Duodenal mucosa (tissue), 2 donors: ENCODE measurements at regions not wholly inside any gene's neighbourhood (a gene's known extent, or its start where the extent isn't known, plus 50 kb on each side); places are given as distances from the start of the nearest gene placed in this dataset.

ENCODE experiments used
- H3K27ac ChIP-seq: one replicate; pipeline ENCODE4 v1.7.0; 2013; ENCODE audit warnings: low read depth, low read length
- H3K27me3 ChIP-seq, 2 donors: one replicate each; pipeline ENCODE4 v1.7.0; 2013; ENCODE audit warnings: low read length in 2 of 2, control low read depth in 1 of 2; ENCODE audit not compliant: insufficient read depth in 2 of 2, control insufficient read depth in 1 of 2
- H3K36me3 ChIP-seq, 2 donors: one replicate each; pipeline ENCODE4 v1.7.0; 2013; ENCODE audit warnings: low read length in 2 of 2, control low read depth in 1 of 2; ENCODE audit not compliant: insufficient read depth in 2 of 2, control insufficient read depth in 1 of 2
- H3K4me1 ChIP-seq, 2 donors: one replicate each; pipeline ENCODE4 v1.7.0; 2013; ENCODE audit warnings: low read length in 2 of 2, control low read depth in 1 of 2; ENCODE audit not compliant: insufficient read depth in 2 of 2, control insufficient read depth in 1 of 2
- H3K4me3 ChIP-seq, 2 donors: one replicate each; pipeline ENCODE4 v1.7.0; 2013; ENCODE audit warnings: low read length in 2 of 2, low read depth in 1 of 2
- H3K9ac ChIP-seq, 2 donors: one replicate each; pipeline ENCODE4 v1.7.0; 2013; ENCODE audit warnings: low read length in 2 of 2, low read depth in 1 of 2
- H3K9me3 ChIP-seq, 2 donors: one replicate each; pipeline ENCODE4 v1.7.0; 2013; ENCODE audit warnings: low read length in 2 of 2, control low read depth in 1 of 2; ENCODE audit not compliant: control insufficient read depth in 1 of 2

GRCh38 chr2:65522922-65523321, 90.5 kb upstream of the SPRED2 start:
- H3K27ac ChIP-seq = no peak overlapping the region
- no peak overlapping the region for H3K9ac ChIP-seq
- no peaks in the 10 kb centered on the region for H3K36me3 ChIP-seq
- no peaks in the 10 kb centered on the region for H3K27me3 ChIP-seq
- H3K9me3 ChIP-seq = peaks cover 0 to 2% of the 10 kb centered on the region in 2 donors
- peaks cover 2 to 8% of the 10 kb centered on the region in 2 donors for H3K4me1 ChIP-seq
- no peak overlapping the region for H3K4me3 ChIP-seq

DNA sequence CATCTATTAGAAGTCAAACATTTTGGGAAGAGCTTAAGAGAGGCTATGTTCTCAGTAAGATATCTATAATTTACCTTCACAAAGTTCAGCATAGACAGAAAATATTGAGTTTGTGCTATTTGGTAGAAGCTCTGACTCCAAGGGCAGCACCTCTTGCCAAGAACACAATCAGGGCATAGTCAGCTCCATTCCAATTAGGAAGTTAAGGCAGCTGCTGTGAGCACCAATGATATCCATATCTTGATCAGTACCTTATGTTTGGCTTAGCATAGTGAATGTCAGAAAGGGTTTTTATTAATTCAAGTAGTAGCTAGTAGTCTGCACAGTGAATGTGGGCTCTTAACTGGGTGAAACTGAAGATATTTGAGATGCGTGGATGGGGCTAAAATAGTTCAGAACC, 86.4 kb upstream of the SPRED2 start:
- Histone ChIP-seq H3K4me3 (no peak overlapping the region), H3K27me3 (no peaks in the 10 kb centered on the region), H3K9ac (no peak overlapping the region), H3K36me3 (no peaks in the 10 kb centered on the region), H3K4me1 (no peaks in the 10 kb centered on the region), H3K27ac (no peak overlapping the region), H3K9me3 (peaks cover 0 to 2% of the 10 kb centered on the region in 2 donors)

GRCh38 chr2:65514555-65515195, 82.3 kb upstream of the SPRED2 start:
- no peak overlapping the region for H3K27ac ChIP-seq
- no peaks in the 10 kb centered on the region for H3K27me3 ChIP-seq
- H3K4me1 ChIP-seq = no peaks in the 10 kb centered on the region
- no peak overlapping the region for H3K9ac ChIP-seq
- H3K36me3 ChIP-seq = no peaks in the 10 kb centered on the region
- no peak overlapping the region for H3K4me3 ChIP-seq
- peaks cover 0 to 2% of the 10 kb centered on the region in 2 donors for H3K9me3 ChIP-seq

DNA sequence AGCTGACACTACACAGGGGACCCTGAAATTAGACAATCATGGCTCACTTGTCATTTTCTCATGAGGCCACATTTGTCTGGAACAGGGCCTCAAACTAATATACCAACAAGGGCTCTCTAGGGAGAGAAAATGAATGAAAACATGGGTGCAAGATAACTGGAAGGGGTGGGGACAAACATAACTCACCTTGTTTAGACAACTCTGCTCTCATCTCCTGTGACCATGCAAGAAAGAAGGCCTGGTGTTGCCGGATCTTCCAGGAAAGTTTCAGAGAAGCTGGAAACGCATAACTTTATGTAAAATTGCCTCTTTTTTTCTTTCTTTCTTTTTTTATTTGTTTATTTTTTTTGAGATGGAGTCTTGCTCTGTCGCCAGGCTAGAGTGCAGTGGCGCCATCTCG, 80.4 kb upstream of the SPRED2 start:
- no peaks in the 10 kb centered on the region for H3K9me3 ChIP-seq
- no peak overlapping the region for H3K9ac ChIP-seq
- no peaks in the 10 kb centered on the region for H3K4me1 ChIP-seq
- no peak overlapping the region for H3K4me3 ChIP-seq
- H3K36me3 ChIP-seq = no peaks in the 10 kb centered on the region
- H3K27me3 ChIP-seq = no peaks in the 10 kb centered on the region
- no peak overlapping the region for H3K27ac ChIP-seq

DNA sequence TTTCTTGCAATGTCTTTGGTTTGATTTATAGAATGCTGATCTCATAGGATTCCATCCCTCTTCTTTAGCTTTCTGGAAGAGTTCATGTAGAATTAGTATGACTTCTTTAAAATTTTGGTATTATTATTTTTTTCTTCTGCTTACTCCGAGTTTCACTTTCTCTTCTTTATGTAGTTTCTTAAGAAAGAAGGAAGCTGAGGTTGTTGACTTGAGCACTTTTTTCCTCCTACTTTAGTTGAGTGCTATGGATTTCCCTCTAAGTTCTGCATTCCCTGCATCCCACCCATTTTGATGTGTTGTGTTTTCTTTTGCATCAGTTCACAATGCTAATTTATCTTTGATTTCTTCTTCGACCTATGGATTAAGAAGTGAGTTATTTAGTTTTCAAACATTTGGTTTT, 78.9 kb upstream of the SPRED2 start:
- Histone ChIP-seq H3K9me3 (no peaks in the 10 kb centered on the region), H3K27ac (no peak overlapping the region), H3K9ac (no peak overlapping the region), H3K36me3 (no peaks in the 10 kb centered on the region), H3K27me3 (no peaks in the 10 kb centered on the region), H3K4me3 (no peak overlapping the region), H3K4me1 (no peaks in the 10 kb centered on the region)

GRCh38 chr2:65508225-65508624, 75.8 kb upstream of the SPRED2 start:
- no peaks in the 10 kb centered on the region for H3K4me1 ChIP-seq
- H3K9ac ChIP-seq = no peak overlapping the region
- no peaks in the 10 kb centered on the region for H3K27me3 ChIP-seq
- no peak overlapping the region for H3K27ac ChIP-seq
- H3K4me3 ChIP-seq = no peak overlapping the region
- H3K9me3 ChIP-seq = no peaks in the 10 kb centered on the region
- no peaks in the 10 kb centered on the region for H3K36me3 ChIP-seq

DNA sequence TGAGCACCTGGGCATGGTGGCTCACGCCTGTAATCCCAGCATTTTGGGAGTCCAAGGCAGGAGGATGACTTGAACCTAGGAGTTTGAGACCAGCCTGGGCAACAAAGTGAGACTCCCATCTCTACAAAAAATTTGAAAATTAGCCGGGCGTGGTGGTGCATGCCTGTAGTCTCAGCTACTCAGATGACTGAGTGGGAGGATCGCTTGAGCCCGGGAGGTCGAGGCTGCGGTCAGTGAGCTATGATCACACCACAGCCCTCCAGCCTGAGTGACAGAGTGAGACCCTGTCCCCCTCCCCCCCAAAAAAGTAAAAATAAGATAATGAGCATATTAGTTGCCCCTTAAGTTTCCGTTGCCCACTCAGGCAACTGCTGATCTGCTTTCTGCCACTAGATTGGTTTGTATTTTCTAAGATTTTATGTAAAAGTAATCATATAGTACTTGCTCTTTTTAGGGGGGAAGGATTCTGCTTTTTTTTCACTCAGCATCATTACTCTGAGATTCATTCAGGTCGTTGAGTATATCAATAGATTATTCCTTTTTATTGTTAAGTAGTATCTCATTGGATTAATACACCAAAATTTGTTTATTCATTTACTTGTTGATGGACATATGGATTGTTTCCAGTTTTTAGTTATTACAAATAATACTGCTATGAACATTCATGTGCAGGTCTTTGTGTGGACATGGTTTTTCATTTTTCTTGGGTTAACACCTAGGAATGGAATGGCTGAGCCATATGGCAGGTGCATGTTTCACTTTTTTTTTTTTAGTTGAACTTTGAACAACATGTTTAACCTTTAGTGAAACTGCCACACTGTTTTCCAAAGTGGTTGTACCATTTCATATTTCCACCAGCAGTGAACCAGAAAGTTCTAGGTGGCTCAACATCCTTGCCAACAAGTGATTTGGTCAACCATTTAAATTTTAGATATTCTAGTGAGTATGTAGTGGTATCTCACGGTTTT, 75.0 kb upstream of the SPRED2 start:
- H3K9me3 ChIP-seq = no peaks in the 10 kb centered on the region
- H3K4me3 ChIP-seq = no peak overlapping the region
- no peaks in the 10 kb centered on the region for H3K27me3 ChIP-seq
- H3K36me3 ChIP-seq = no peaks in the 10 kb centered on the region
- H3K4me1 ChIP-seq = no peaks in the 10 kb centered on the region
- no peak overlapping the region for H3K9ac ChIP-seq
- no peak overlapping the region for H3K27ac ChIP-seq

- no peaks in the 10 kb centered on the region for H3K27me3 ChIP-seq
- no peak overlapping the region for H3K4me3 ChIP-seq
- no peak overlapping the region for H3K27ac ChIP-seq
- H3K9me3 ChIP-seq = no peaks in the 10 kb centered on the region
- no peaks in the 10 kb centered on the region for H3K4me1 ChIP-seq
- H3K9ac ChIP-seq = no peak overlapping the region
- no peaks in the 10 kb centered on the region for H3K36me3 ChIP-seq
These were observed 72.7 kb upstream of the SPRED2 start for GRCh38 chr2:65504814-65505697.

DNA sequence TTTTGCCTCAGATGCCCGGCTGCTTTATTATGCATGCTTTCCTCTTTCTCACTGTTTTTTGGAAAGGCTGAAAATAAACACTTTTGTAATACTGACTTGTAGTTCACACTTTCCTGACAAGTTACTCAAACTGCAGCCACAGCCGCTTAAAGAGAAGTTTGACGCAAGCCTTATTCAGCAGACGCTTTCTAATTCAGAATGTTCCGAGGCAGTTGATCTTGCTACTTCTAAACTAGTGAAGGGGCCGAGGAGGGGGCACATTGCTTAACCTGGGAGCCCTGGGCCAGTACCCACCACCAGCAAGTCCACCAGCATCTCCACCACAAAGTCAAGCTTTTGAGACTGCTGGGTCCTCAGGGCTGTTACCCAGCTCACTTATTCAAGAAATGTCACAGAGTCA, 71.8 kb upstream of the SPRED2 start:
- no peak overlapping the region for H3K9ac ChIP-seq
- no peak overlapping the region for H3K27ac ChIP-seq
- no peaks in the 10 kb centered on the region for H3K27me3 ChIP-seq
- no peaks in the 10 kb centered on the region for H3K4me1 ChIP-seq
- H3K4me3 ChIP-seq = no peak overlapping the region
- no peaks in the 10 kb centered on the region for H3K36me3 ChIP-seq
- no peaks in the 10 kb centered on the region for H3K9me3 ChIP-seq

- Histone ChIP-seq H3K9ac (no peak overlapping the region), H3K36me3 (no peaks in the 10 kb centered on the region), H3K27me3 (no peaks in the 10 kb centered on the region), H3K27ac (no peak overlapping the region), H3K4me3 (no peak overlapping the region), H3K4me1 (no peaks in the 10 kb centered on the region), H3K9me3 (no peaks in the 10 kb centered on the region)
These were observed 71.3 kb upstream of the SPRED2 start for GRCh38 chr2:65503746-65504145.
